ENCODE measurements at regions not wholly inside any gene's neighbourhood (a gene's known extent, or its start where the extent isn't known, plus 50 kb on each side); places are given as distances from the start of the nearest gene placed in this dataset.
A peak's percentile ranks its signal among the peaks of the same experiment; 100 is the strongest.
"Not testable (repeated sequence)": the region's sequence is repeated elsewhere in the genome, so short reads cannot be mapped to it uniquely, and the experiment has no call there.

DNA sequence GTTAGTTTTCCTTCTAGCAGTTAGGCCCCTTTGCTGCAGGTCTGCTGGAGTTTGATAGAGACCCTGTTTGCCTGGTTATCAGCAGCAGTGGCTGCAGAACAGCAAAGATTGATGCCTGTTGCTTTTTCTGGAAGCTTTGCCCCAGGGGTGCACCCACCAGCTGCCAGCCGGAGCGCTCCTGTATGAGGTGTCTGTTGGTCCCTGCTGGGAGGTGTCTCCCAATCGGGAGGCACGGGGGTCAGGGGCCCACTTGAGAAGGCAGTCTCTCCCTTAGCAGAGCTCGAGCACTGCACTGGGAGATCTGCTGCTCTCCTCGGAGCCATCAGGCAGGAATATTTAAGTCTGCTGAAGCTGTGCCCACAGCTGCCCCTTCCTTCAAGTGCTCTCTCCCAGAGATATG lies 825.3 kb upstream of the GRM7 start:
- no peak for DNase-seq

DNA sequence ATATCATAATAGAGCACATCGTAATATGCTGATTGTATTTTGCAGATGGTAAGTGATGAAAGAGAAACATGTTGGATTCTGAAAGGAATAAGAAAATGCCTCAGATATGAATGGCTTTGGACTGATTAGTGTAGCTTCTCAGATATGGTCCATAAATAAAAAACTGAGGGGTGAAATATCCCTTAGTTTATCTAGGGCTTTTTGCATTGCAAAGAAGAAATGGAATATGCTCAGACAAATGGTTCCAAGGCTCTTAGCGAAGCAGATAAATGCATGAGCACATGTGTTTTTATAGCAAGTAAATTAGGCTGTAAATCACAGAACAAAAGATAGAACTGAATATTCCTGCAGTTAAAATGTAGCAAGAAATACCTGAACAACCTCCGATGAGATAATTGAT lies 820.9 kb upstream of the GRM7 start:
- DNase-seq, result no peak

DNA sequence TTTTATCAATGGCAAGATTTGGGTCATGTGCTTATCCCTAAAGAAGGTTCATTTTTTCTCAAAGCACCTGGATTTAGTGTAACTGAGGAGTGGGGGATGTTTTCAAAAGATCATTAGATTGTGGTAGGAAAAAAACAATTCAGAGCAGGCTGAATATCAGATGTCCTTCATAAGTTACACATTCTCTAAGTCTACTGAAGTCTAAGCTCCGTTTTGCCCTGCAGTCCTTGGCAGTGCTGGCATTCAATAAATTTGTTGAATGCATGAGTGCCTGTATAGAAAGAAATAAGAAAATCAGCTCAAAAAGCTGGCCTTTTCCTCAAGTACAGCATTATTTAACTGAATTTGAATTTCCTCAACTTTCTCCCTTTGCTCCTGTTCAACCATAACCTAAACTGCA lies 819.0 kb upstream of the GRM7 start:
- no peak for DNase-seq

DNA sequence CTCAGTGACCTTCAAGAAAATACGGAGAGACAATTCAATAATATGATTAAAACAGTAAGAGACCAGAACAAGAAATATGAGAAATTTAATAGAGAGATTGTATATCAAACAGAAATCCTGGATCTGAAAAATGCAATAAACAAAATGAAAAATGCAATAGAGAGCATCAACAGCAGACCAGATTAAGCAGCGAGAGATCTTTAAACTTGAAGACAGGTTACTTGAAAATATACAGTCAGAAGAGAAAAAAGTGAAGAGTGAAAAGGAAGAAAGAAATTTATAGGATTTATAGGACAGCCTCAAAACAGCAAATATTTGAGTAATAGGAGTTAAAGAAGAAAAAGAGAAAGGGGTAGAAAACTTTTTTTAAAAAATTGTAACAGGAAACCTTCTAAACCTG lies 813.9 kb upstream of the GRM7 start:
- DNase-seq, result no peak

DNA sequence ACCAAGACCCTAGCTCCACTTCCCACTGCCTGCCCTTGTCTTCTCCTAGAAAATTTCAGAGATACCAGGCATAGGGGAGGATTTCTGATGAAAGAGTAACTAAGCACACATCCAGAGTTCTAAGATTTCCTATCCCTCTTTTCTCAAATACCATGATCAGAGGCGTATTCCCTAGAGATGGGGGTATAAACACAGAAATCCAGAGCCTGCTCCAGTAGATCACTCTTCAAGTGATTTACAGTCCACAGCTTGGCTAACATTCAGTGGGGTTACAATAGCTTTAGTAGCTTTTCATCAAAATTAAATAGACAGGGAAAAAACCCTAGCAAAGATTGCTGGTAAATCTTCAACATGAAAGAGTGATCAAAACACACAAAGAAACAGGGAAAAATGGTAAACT lies 800.7 kb upstream of the GRM7 start:
- DNase-seq, result no peak

DNA sequence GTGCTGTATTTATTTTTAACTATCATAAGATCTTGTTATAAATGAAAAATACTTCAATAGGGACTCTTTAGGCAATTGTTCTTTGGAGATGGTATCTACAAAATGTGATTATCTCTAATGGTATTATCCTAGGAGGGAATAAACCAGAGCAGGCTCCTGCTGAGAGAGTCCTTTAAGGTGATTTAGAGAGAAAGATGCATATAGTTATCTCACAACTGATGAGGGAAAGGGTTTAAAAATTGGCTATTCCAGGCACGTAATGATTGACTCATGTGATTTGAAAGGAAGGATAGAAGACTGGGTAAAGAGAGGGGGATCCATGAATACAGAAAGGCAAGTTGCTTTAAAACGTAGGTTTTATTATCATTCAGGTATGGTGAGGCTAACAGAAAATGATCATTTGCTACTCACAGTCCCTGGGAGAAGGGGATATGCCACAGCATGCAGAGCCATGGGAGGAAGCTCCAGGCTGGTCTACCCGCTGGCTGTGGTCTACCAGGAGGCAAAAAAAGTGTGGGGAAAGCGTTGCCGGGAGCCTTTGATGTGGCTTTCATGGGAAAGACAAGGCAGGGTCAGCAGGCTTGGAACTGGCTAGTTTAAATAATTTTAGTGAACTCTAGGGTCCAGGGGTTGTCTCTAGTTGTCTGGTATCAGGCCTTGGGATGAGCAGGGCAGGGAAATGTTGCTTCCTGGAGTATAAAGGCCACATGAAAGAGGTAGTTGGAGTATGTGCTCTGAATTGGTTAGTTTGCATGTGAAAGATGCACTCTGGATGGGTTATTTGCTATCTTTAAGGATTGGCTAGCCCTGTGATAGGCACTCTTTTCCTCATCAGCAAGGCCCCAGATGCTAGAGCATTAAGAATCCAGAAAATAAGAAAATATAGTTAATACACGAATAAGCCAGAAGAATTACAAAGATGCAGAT lies 798.4 kb upstream of the GRM7 start:
- DNase-seq, result no peak

DNA sequence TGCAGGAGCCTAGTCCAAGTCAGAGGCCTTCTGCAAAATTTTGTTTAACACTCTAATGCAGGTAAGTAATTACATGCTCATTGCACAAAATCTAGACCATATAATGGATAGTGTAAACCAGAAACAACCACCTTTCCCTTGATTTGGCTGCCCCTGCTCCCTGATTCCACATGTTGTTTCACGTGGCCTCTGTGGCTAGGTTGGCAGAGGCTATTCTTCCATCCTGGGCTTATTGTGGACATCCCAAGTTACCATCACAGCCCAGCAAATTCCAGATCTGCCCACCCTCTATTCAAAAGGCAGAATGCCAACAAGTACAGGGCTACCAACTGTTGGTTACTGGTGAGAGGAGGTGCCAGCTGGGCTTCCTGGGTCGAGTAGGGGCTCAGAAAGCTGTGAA lies 794.5 kb upstream of the GRM7 start:
- no peak for DNase-seq

DNA sequence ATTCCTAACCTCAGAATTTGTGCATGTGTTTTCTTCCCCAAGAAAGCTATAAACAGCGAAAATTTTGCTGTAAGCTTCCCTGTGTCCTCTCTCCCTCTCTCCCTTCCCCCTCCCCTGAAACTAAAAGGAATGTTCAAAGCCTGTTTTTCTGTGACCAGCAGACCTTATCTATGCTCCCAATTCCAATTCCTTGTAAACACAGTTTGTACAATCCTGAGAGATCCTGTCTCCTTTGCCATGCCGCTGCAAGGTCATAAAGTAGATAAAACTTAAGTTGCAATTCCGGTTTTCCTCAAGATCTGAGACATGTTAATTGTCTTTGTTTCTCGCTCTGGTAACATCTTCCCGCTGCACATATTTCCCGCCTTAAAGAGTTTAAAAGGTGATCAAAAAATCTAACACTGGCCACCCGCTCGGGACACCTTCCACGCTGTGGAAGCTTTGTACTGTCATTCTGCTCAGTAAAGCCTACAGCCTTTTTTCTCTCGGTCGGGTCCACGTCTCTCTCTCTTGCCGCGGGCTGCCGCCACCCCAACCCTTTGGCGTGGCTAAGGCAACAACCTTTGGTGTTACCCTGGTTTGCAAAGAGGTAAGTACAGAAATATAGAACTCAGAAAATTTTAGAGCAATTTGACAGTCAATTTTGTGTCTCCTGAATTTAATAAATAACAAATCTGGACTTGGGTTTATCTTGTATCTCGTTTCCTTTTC lies 793.9 kb upstream of the GRM7 start:
- DNase-seq, result not testable (repeated sequence)

DNA sequence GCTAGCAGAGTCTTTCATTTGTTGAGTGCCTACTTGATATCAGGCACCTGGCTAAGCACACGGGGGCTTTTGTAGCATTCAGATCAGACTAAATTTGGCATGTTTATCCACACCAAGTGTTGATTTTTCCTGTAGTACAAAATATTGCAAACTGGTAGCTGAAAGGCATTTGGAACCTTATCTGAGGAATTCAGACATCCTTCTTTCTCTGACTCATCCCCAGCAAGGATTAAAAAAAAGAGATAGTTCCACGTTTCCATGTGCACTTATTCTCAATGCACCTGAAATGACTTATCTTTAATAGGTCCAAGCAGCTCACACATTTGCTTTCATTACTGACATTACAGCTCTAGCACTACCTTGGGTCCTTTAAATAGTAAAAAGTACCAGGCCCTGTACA lies 786.0 kb upstream of the GRM7 start:
- no peak for DNase-seq

DNA sequence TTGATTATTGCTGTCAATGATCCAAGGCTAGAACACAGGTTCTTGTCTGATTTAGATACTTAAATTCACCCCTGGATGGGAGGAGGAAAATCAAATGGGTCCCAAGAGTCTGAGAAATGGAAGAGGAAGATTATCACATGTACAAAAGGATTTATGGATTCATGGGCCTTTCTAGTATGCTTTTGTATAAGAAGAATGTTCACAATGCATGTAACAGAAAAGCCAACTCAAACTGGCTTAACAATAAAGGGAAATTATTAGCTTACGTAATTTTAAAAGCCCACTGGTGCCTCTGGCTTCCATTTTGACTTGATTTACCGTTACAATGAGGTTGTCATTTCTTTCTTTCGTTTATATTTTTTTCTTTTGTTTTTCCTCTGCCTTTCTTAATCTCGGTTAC lies 782.5 kb upstream of the GRM7 start:
- no peak for DNase-seq

DNA sequence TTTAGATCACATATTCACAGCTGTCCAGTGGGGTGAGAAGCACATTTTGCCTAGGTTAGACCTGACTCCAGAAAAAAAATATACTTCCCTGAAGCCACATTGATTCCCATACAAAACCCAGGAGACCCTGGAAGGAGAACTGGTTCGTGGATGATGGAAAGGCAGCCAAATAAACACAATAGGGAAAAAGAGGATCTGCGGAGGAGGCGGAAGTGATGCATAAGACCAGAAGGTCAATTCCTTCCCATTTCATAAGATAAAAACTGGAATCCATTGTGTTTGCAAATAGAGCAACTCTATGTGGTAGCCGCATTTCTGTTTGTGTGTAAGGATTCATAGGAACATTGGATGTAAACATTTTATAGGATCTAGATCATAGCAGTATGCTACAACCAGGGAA lies 781.9 kb upstream of the GRM7 start:
- no peak for DNase-seq

DNA sequence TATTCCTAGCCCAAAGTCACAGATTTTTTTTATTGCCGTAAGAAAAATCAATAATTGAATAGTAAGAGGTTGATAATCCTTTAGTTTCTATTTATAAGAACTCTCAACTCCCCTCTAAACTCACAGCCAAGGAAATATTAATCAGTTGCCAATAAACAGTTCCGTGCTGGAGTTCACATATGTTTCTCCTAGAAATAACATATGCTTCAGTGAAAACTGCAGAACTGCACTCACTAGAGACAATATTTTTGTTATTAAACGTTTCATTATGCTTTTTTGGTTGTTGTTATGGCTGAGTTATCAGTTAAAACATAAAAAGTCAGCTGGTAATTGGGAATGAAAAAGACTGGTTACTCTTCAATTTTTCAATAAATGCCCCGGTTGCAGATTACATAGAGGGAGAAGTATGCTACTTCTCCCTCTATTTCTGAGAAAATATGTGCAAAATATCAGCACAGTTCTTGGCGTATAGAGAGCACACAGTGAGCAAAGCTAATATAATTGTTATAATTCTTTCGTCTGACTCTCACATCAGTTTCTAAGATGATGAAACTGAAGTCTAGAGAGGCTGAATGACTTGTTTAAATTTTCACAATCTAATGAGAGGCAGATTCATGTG lies 781.2 kb upstream of the GRM7 start:
- DNase-seq, result no peak

DNA sequence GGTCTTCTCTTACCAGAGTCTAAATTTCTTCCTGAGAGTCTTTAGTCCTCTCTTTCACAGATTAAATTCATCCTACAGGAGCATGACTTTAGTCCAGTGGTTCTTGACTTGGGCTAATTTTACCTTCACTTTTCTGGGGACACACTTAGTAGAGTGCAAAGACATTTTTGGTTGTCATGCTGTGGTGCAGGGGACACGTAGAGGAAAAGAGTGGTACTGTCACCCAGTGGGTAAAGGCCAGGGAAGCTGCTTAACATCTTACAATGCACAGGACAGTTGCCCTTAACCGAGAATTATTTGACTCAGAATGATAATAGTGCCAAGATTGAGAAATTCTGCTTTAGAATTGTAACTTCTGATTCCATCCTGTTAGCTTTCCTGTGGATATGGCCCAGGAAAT lies 772.5 kb upstream of the GRM7 start:
- DNase-seq, result no peak

DNA sequence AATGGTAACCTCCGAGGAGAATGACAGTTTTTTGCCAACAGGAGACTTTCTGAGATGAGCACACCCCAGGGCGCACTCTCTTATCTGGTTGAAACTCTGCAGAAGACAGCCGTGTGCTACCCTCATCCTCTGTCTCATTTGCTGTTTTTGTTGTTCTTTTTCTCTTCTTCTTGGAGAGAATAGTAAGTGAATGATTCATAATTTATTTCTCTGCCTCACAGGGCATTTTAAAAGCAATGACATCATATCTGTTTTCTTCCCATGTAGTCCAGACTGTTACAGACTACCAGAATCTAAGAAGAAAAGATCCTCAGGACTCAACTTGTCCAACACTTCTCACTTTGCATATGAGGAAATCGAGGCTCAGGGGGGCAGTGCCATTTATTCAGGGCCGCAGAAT lies 771.1 kb upstream of the GRM7 start:
- DNase-seq, result no peak

DNA sequence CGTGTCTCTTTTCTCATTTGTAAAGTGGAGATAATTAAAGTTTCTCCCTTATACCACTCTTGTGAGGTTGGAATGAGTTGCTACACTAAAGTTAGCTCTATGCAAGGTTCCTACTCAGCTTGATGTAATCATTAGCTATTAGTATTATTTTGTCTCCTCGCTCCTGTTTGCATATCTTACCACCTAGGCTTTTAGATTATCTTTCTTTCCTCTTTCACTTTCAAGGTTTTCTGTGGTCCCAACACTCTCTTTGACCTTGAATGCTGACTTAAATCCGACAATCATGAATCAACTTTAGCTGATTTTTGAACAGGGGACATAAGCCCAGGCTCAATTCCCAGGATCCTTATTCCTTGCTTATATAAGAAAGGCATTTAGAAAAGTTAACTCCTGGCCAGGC lies 769.7 kb upstream of the GRM7 start:
- no peak for DNase-seq

DNA sequence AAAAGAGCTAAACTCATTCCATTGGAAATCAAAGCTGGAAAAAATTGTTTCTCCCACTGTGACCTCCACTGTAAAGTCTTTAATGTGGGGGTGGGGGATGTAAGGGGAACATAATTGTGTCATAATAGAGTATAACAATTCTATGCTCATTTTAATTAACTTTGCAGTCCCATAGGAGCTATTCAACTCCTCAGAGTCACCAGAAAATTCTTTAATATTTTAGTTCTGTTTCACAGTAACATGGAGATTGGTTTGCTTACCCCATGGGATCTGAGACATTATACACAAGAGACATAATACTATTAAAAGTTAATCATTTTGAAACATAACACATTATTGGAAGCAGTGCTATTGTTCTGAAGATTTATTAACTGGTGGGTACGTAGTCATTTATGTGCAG lies 765.9 kb upstream of the GRM7 start:
- no peak for DNase-seq

DNA sequence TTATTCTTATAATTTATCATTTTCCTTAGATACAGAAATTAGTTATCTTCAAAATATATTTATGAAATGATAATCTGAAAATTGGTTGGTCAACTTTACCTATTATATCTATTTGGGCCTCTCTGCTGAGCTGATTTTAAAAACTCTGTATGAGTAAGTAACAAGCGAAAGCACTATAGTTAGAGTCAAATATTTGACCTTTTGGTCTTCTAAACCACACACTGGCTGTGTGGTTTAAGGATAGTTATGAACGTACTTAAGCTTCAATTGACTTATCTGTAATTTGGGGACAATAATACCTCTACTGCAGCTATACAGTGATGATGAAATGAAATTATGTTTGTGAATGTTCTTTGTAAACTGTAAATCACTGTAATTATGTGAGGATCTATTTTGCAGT lies 763.9 kb upstream of the GRM7 start:
- no peak for DNase-seq

DNA sequence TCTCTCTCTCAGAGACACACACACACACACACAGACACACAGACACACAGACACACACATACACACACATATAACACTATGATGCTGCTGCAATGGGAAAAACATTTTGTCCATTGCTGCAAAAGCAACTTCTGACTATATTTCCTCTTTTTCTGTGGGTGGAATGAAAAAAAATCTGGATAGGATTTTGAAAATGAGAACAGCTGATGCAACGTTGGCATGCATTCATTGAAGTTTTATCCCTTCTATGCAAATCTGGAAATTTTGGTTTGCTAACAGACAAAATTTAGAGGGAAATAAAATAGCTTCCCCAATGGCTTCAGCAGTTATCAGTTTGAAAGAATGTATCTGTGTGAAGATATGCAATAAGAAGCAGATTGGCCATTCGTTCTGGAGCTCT lies 763.4 kb upstream of the GRM7 start:
- peak in 1 of 4 experiments; percentile 7 for DNase-seq

DNA sequence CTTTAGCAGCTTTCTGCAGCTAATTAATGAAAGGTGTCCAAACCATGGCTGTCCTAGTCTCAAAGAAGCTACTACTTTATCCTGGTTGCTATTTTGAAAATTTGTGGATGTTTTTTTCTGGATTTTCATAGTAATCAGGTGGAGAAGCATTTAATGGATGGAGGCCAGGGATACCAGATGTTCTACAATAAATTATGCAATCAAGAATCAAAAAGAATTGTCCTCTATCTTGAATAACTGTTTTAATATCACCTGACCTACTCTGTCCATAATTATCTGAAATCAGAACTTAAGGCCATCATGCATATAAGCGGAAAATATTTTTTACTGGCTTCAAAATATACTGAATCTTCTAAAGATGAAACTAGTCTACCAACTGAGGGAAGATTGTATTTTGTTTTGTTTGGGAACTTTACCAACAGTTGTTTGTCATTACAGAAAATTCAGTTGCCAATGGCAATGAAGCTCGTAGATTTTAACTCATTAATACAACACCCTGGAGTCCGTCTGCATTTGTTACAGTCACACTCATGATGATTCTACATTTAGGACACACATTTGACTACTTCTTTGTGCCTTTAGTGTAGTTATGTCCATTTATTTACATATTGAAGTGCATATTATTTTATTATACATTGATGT lies 762.3 kb upstream of the GRM7 start:
- no peak for DNase-seq

DNA sequence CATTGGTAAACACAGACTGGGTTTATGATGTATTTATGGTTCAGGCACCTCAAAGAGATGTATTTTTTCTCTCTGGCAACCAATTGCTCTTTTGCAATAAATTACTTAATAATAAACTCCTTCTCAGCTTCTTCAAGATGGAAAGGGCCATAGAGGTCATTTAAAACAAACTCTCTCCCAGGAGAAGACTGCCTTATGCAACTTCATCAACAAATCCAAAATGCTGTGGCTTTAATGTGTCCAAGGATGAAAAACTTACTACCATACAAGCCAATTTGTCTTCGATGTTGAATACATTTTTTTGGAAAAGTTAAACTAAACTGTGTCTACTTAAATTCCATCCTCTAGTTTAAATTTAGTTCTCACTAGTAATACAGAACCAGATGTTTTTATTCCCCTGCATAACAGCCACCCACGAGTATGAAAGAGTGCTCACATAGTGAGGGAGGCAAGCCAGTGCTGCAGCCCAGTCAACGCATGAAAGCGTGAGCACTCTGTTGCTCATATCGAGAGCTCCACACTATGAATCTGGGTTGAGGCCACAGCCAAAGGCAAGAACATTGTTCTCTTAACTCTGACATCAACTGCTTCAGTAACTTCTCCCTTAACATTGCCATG lies 761.3 kb upstream of the GRM7 start:
- DNase-seq, result no peak

DNA sequence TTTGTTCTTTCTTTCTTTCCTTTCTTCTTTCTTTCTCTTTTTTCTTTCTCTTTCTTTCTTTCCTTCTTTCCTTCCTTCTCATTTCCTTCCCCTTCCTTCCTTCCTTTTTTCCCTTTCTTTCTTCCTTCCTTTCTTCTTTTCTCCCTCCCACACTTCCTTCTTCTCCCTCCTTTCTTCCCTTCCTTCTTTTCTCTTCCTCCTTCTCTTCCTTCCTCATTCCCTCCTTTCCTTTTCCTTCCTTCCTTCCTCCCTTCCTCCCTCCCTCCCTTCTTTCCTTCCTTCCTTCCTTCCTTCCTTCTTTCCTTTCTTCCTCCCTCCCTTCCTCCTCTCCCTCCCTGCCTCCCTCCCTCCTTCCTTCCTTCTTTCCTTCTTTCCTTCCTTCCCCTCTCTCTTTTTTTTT lies 755.7 kb upstream of the GRM7 start:
- no peak for DNase-seq

DNA sequence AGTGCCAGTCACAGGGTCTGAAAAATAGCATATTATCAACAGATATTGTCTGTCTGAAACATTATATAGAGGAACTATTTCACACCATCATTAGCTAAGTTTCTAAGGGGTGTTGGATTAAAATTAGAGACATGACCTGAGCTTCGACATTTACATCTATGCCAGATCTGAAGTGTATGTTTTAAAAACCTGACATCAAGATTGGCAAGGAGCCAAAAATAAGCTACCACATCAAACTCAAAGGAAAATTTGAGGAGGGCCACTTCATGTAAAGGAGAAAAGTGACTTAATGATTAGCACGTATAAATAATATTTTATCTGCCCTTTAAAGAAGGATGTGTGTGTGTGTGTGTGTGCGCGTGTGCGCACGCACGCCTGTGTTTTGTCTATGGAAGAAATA lies 752.0 kb upstream of the GRM7 start:
- no peak for DNase-seq

DNA sequence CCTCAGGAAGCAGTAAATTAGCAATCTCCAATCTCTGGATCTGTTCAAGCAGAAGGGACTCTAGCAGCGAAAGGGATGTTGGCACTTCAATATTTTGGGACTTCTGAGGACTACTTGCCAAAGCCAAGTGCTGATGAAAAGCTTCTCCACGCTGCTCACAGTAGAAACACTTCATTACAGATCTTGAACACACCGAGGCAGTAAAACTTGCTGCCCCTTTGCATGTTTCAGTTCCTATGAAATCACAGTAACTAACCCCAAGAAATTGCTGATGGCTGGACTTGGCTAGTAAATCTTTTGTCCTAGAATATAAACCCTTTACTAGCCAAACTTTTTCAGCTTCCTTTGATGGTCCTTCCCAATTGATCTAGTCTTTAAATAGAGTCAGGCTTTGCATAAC lies 750.5 kb upstream of the GRM7 start:
- no peak for DNase-seq
